Neutrophil (primary cell): ENCODE measurements at regions not wholly inside any gene's neighbourhood (a gene's known extent, or its start where the extent isn't known, plus 50 kb on each side); places are given as distances from the start of the nearest gene placed in this dataset.

Source experiments
- H3K27ac ChIP-seq: fragments of 200-600 bp; sonication (generic); 2 replicates; pipeline ENCODE4 v1.5.1; 2016; ENCODE audit warnings: mild to moderate bottlenecking, moderate library complexity
- H3K27me3 ChIP-seq: fragments of 200-600 bp; sonication (generic); 2 replicates; pipeline ENCODE4 v1.6.0; 2016; ENCODE audit warnings: mild to moderate bottlenecking
- H3K36me3 ChIP-seq: fragments of 200-600 bp; sonication (generic); 2 replicates; pipeline ENCODE4 v1.5.1; 2017
- H3K4me1 ChIP-seq, 2 experiments: fragments of 200-600 bp in 1 of 2; sonication (generic) in 1 of 2; 1 replicate in 1 of 2; 2 replicates in 1 of 2; pipeline versions ENCODE4 v1.5.1 to v1.6.1; 2013 to 2016; ENCODE audit warnings: low read depth in 1 of 2, low read length in 1 of 2, mild to moderate bottlenecking in 1 of 2, moderate library complexity in 1 of 2; ENCODE audit not compliant: control insufficient read depth in 1 of 2, insufficient read depth in 1 of 2
- H3K4me3 ChIP-seq, 2 experiments: fragments of 200-600 bp in 1 of 2; sonication (generic) in 1 of 2; 1 replicate in 1 of 2; 2 replicates in 1 of 2; pipeline ENCODE4 v1.5.1; 2013 to 2016; ENCODE audit warnings: low read depth in 1 of 2, low read length in 1 of 2, mild to moderate bottlenecking in 1 of 2, moderate library complexity in 1 of 2
- H3K9me3 ChIP-seq: fragments of 200-600 bp; sonication (generic); 2 replicates; pipeline ENCODE4 v1.5.1; 2016
- TF ChIP-seq, protein P1 (sequence below): fragments of 200-600 bp; sonication (generic); IDR thresholded peaks from 2 replicates; pipeline ENCODE4 v1.5.1; 2016; ENCODE audit warnings: antibody characterized with exemption

DNA sequence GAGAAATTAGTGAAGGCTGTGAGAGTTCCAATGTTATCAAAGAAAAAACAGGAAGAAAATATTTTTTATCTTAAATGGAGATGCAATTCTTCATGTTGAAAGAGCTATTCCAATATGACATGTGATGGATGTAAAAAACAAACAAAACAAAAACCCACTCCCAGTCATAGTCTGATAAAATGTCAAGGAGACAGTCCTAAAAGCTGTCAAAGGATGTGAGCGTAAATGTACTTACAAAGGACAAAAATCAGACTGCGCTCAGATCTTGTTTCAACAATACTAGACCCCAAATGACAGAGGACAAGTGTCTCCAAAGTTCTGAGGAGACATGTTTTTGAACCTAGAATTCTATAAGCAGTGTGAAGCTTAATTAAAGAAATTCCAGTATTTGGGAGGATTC lies 265.8 kb downstream of the PLPP3 start:
- TF ChIP-seq, protein P1, sequence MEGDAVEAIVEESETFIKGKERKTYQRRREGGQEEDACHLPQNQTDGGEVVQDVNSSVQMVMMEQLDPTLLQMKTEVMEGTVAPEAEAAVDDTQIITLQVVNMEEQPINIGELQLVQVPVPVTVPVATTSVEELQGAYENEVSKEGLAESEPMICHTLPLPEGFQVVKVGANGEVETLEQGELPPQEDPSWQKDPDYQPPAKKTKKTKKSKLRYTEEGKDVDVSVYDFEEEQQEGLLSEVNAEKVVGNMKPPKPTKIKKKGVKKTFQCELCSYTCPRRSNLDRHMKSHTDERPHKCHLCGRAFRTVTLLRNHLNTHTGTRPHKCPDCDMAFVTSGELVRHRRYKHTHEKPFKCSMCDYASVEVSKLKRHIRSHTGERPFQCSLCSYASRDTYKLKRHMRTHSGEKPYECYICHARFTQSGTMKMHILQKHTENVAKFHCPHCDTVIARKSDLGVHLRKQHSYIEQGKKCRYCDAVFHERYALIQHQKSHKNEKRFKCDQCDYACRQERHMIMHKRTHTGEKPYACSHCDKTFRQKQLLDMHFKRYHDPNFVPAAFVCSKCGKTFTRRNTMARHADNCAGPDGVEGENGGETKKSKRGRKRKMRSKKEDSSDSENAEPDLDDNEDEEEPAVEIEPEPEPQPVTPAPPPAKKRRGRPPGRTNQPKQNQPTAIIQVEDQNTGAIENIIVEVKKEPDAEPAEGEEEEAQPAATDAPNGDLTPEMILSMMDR = no peak
- Histone ChIP-seq H3K27ac (no peak overlapping the region), H3K9me3 (no peaks in the 10 kb centered on the region), H3K27me3 (peaks cover 5% of the 10 kb centered on the region), H3K4me3 (no peak overlapping the region), H3K4me1 (no peaks in the 10 kb centered on the region), H3K36me3 (no peaks in the 10 kb centered on the region)

DNA sequence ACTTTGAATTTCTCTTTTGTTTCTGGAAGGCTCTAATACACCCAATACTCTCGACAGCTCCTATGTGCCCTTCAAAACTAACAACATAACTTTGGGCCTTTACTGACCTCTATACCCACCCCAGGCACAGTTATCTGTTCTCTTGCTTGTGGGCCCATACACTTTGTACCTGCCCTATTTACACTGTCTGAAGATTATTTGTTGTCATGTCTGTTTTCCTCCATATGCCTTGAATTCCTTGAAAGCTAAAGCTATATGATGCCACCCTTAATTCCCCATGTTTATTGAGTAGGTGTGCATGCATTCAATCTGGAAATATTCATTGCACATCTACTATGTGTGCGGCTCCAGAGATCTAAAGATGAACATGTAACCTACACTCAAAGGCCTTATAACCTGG lies 267.6 kb downstream of the PLPP3 start:
- no peak overlapping the region for H3K27ac ChIP-seq
- TF ChIP-seq, protein P1 = no peak
- no peaks in the 10 kb centered on the region for H3K36me3 ChIP-seq
- H3K27me3 ChIP-seq = peaks cover 5% of the 10 kb centered on the region
- no peaks in the 10 kb centered on the region for H3K9me3 ChIP-seq
- H3K4me1 ChIP-seq = no peaks in the 10 kb centered on the region
- no peak overlapping the region for H3K4me3 ChIP-seq

DNA sequence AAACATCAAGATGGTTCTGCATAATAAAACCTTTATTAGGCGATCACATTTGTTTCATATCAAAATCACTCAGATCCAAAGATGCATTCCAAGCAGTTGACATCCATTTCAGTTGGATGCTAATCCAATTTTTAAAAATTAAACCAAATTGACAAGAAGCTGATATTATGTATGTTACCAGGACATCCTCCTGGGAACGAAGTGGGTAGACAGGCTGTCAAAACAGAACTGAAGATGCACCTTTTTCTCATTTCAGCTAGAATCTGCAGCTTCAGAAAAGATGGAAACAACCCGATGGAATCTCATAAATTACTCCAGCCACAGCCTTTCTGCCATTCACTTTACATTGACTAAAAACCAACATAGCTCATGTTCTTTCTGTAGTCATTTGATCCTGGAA lies 268.4 kb downstream of the PLPP3 start:
- Histone ChIP-seq H3K4me1 (no peaks in the 10 kb centered on the region), H3K27ac (no peak overlapping the region), H3K27me3 (peaks cover 5% of the 10 kb centered on the region), H3K4me3 (no peak overlapping the region), H3K36me3 (no peaks in the 10 kb centered on the region), H3K9me3 (no peaks in the 10 kb centered on the region)
- TF ChIP-seq, protein P1 = no peak

DNA sequence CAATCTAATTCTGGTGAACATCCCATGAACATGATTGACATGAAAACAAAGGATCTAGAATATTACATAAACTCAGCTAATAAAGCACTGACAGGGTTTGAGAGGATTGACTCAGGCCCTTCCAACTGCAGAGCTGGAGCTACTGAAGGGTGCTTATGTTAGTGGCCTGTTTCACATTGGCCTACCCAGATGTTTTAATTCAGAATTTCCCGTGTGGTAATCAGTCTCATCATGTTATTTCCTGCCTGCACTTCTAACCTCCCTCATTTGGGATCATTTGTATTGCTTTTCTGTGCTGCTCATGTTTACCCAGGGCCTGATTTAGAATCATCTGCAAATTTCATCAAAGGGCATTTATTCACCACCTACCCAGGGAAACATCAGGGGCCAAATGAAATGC lies 270.3 kb downstream of the PLPP3 start:
- no peaks in the 10 kb centered on the region for H3K4me1 ChIP-seq
- no peaks in the 10 kb centered on the region for H3K36me3 ChIP-seq
- H3K27me3 ChIP-seq = peaks cover 1% of the 10 kb centered on the region
- no peak overlapping the region for H3K4me3 ChIP-seq
- no peak overlapping the region for H3K27ac ChIP-seq
- TF ChIP-seq, protein P1 = no peak
- H3K9me3 ChIP-seq = no peaks in the 10 kb centered on the region

DNA sequence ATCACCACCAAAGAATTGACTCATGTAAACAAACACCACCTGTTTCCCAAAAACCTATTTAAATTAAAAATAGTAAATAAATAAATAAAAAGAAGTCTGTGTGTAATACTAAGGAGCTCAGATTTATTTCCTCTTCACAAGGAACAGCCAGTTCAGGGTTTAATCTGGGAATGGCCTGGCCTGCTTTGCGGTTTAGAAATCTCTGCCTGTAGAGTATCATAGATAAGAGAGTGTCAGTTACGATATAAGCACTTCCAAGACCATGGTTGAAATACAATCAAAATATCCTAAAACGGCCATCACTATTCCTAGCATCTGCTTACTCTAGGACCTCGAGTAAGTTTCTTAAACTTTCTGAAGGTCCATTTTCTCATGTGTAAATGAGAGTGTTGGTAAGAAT lies 274.4 kb downstream of the PLPP3 start:
- TF ChIP-seq, protein P1 = no peak
- H3K4me1 ChIP-seq = no peaks in the 10 kb centered on the region

DNA sequence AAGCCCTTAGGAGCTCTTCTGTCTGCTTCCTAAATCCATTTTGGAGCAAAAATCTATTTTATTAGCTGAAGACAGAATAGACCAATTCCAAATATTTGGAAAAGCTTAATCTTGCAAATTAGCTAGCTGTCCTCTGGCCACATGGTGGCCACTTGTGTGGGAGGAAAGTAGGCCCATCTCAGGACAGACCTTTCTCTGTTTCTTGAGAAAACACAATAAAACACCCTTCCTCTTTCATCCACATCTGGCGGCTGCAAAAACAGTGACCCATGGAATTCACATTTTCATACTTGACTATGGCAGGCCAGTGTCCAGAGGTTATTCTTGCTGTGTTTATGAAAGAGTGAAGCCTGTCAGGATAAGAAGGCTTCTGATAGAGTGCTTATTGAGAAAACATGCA lies 275.6 kb downstream of the PLPP3 start:
- Histone ChIP-seq H3K9me3 (no peaks in the 10 kb centered on the region), H3K27me3 (no peaks in the 10 kb centered on the region), H3K4me1 (no peaks in the 10 kb centered on the region), H3K36me3 (no peaks in the 10 kb centered on the region), H3K27ac (no peak overlapping the region), H3K4me3 (no peak overlapping the region)
- TF ChIP-seq, protein P1 = no peak

More for the DNA sequence above, 274.4 kb downstream of the PLPP3 start:
- no peaks in the 10 kb centered on the region for H3K27me3 ChIP-seq
- H3K9me3 ChIP-seq = no peaks in the 10 kb centered on the region
- H3K27ac ChIP-seq = no peak overlapping the region
- no peak overlapping the region for H3K4me3 ChIP-seq
- no peaks in the 10 kb centered on the region for H3K36me3 ChIP-seq
